ENCODE measurements at regions not wholly inside any gene's neighbourhood (a gene's known extent, or its start where the extent isn't known, plus 50 kb on each side); places are given as distances from the start of the nearest gene placed in this dataset.

DNA sequence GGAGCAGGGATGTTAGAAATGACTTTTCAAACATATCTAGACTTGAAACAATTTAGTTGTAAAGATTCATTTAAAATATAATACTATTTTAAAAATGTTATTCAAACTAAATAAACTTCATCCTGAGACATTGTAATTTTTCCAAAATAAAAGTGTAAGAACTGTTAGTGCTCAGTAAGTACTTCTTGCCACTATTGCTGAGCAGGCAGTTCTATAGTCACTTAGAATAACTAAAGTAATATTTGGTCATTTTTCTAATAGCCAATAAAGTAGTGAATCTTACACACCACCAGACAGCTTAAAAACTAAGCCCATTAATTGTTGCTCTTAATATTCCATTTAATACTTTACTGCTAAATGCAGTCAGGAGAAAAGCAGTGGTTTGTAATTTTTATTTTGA is 1120.0 kb upstream of the CDH10 start:
- Histone ChIP-seq H3K27ac (no peak overlapping the region), H3K4me1 (no peaks in the 10 kb centered on the region), H3K9me3 (no peaks in the 10 kb centered on the region), H3K27me3 (no peaks in the 10 kb centered on the region), H3K4me3 (no peak overlapping the region), H3K36me3 (no peaks in the 10 kb centered on the region)
- DNase-seq (ENCODE audit: low spot score in 2 of 2) = no peak
- no peak for TF ChIP-seq CTCF (IDR thresholded peaks at IDR 0.05)
- intact Hi-C loops (cut with DNase I) = no loop called here

DNA sequence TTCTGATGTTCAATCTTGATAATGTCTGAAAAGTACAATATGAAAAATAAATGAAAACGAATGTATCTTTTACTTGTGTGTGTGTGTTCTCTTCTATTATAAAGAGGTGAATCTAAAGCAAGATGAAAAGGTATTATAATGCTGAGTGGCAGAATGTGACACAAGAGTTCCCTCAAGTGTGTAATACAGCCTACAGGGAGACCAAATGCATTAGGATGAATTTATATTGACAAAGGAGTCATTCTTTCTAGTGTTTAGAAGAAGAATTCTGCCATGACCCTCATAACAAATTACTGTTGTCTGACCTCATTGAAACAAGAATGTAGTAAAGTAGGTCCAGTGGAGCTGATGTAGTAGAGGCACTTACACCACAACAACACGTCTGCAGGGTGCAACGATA is 1119.0 kb upstream of the CDH10 start:
- TF ChIP-seq CTCF (IDR thresholded peaks at IDR 0.05) = no peak
- no peak overlapping the region for H3K27ac ChIP-seq
- no peaks in the 10 kb centered on the region for H3K36me3 ChIP-seq
- no peak for DNase-seq (ENCODE audit: low spot score in 2 of 2)
- H3K4me3 ChIP-seq = no peak overlapping the region
- H3K27me3 ChIP-seq = no peaks in the 10 kb centered on the region
- H3K4me1 ChIP-seq = no peaks in the 10 kb centered on the region
- intact Hi-C loops (cut with DNase I) = no loop called here
- no peaks in the 10 kb centered on the region for H3K9me3 ChIP-seq

GRCh38 chr5:25754895-25755294 is 1110.1 kb upstream of the CDH10 start:
- H3K27ac ChIP-seq = no peak overlapping the region
- no peak for TF ChIP-seq CTCF (IDR thresholded peaks at IDR 0.05)

GRCh38 chr5:25744908-25745307 is 1100.1 kb upstream of the CDH10 start:
- no peak overlapping the region for H3K4me3 ChIP-seq
- intact Hi-C loops (cut with DNase I) = no loop called here
- no peaks in the 10 kb centered on the region for H3K27me3 ChIP-seq
- no peak for DNase-seq (ENCODE audit: low spot score in 2 of 2)
- no peak overlapping the region for H3K27ac ChIP-seq
- no peaks in the 10 kb centered on the region for H3K9me3 ChIP-seq
- TF ChIP-seq CTCF (IDR thresholded peaks at IDR 0.05) = no peak
- no peaks in the 10 kb centered on the region for H3K36me3 ChIP-seq
- no peaks in the 10 kb centered on the region for H3K4me1 ChIP-seq

More at GRCh38 chr5:25754895-25755294, 1110.1 kb upstream of the CDH10 start:
- no peak for DNase-seq (ENCODE audit: low spot score in 2 of 2)
- Histone ChIP-seq H3K27me3 (no peaks in the 10 kb centered on the region), H3K36me3 (no peaks in the 10 kb centered on the region), H3K4me3 (no peak overlapping the region), H3K4me1 (no peaks in the 10 kb centered on the region), H3K9me3 (no peaks in the 10 kb centered on the region)
- intact Hi-C loops (cut with DNase I) = no loop called here

DNA sequence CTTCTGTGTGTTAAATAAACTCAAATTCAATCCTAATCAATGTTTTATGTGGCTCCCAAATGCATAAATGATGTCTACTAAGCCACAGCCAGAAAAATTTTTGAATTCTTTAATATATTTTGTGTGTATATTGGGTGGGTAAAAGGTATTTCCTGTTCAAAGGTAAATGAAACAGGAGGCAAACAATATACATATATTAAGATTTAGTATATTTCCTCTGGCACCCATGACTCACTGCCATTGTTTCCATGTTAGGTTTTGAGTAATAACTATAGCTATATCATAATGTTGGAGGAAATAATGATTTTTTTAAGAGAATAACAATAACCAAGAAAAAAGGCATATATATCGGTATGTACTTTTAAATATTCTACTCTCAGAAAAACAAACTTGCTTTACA is 1071.9 kb upstream of the CDH10 start:
- intact Hi-C loops (cut with DNase I) = no loop called here
- Histone ChIP-seq H3K4me3 (no peak overlapping the region), H3K9me3 (no peaks in the 10 kb centered on the region), H3K27me3 (no peaks in the 10 kb centered on the region), H3K36me3 (no peaks in the 10 kb centered on the region), H3K4me1 (no peaks in the 10 kb centered on the region), H3K27ac (no peak overlapping the region)
- no peak for DNase-seq (ENCODE audit: low spot score in 2 of 2)
- no peak for TF ChIP-seq CTCF (IDR thresholded peaks at IDR 0.05)

- no peak overlapping the region for H3K4me3 ChIP-seq
- H3K36me3 ChIP-seq = no peaks in the 10 kb centered on the region
- intact Hi-C loops (cut with DNase I) = no loop called here
- TF ChIP-seq CTCF (IDR thresholded peaks at IDR 0.05) = no peak
- no peak for DNase-seq (ENCODE audit: low spot score in 2 of 2)
- H3K27ac ChIP-seq = no peak overlapping the region
- no peaks in the 10 kb centered on the region for H3K9me3 ChIP-seq
- no peaks in the 10 kb centered on the region for H3K27me3 ChIP-seq
- H3K4me1 ChIP-seq = no peaks in the 10 kb centered on the region
Observed at GRCh38 chr5:25713259-25713658, 1068.5 kb upstream of the CDH10 start.
